ENCODE measurements at regions not wholly inside any gene's neighbourhood (a gene's known extent, or its start where the extent isn't known, plus 50 kb on each side); places are given as distances from the start of the nearest gene placed in this dataset.

GRCh38 chr17:36837195-36837938 is 99.9 kb upstream of the LHX1 start:
- no peak overlapping the region for H3K4me3 ChIP-seq (ENCODE audit: low read length in 3 of 3)
- no peaks in the 10 kb centered on the region for H3K4me1 ChIP-seq (ENCODE audit: control insufficient read depth in 3 of 3, insufficient read depth in 3 of 3, low read length in 3 of 3)
- no peaks in the 10 kb centered on the region for H3K36me3 ChIP-seq (ENCODE audit: control insufficient read depth in 3 of 3, insufficient read depth in 3 of 3, low read length in 3 of 3)
- no peak overlapping the region for H3K27ac ChIP-seq (ENCODE audit: low read depth, low read length)
- H3K9ac ChIP-seq (ENCODE audit: low read depth in 1 of 3, low read length in 3 of 3), result no peak overlapping the region
- peaks cover 0 to 6% (median 0%) of the 10 kb centered on the region in 3 donors for H3K9me3 ChIP-seq (ENCODE audit: control insufficient read depth in 3 of 3, low read length in 3 of 3)
- peaks cover 0 to 16% (median 0%) of the 10 kb centered on the region in 3 donors for H3K27me3 ChIP-seq (ENCODE audit: control insufficient read depth in 3 of 3, insufficient read depth in 3 of 3, low read length in 3 of 3)

- peaks cover 0 to 6% (median 0%) of the 10 kb centered on the region in 3 donors for H3K9me3 ChIP-seq (ENCODE audit: control insufficient read depth in 3 of 3, low read length in 3 of 3)
- H3K27ac ChIP-seq (ENCODE audit: low read depth, low read length), result no peak overlapping the region
- H3K9ac ChIP-seq (ENCODE audit: low read depth in 1 of 3, low read length in 3 of 3), result no peak overlapping the region
- H3K4me3 ChIP-seq (ENCODE audit: low read length in 3 of 3), result no peak overlapping the region
- peaks cover 0 to 21% (median 0%) of the 10 kb centered on the region in 3 donors for H3K27me3 ChIP-seq (ENCODE audit: control insufficient read depth in 3 of 3, insufficient read depth in 3 of 3, low read length in 3 of 3)
- H3K4me1 ChIP-seq (ENCODE audit: control insufficient read depth in 3 of 3, insufficient read depth in 3 of 3, low read length in 3 of 3), result no peaks in the 10 kb centered on the region
- no peaks in the 10 kb centered on the region for H3K36me3 ChIP-seq (ENCODE audit: control insufficient read depth in 3 of 3, insufficient read depth in 3 of 3, low read length in 3 of 3)
Measured at GRCh38 chr17:36837939-36838272, 99.4 kb upstream of the LHX1 start.

GRCh38 chr17:36839256-36839655 is 98.0 kb upstream of the LHX1 start:
- Histone ChIP-seq H3K4me3 (ENCODE audit: low read length in 3 of 3) (no peak overlapping the region), H3K27me3 (ENCODE audit: control insufficient read depth in 3 of 3, insufficient read depth in 3 of 3, low read length in 3 of 3) (peaks cover 0 to 26% (median 5%) of the 10 kb centered on the region in 3 donors), H3K36me3 (ENCODE audit: control insufficient read depth in 3 of 3, insufficient read depth in 3 of 3, low read length in 3 of 3) (no peaks in the 10 kb centered on the region)

GRCh38 chr17:36840796-36841195 is 96.5 kb upstream of the LHX1 start:
- Histone ChIP-seq H3K4me1 (ENCODE audit: control insufficient read depth in 3 of 3, insufficient read depth in 3 of 3, low read length in 3 of 3) (no peaks in the 10 kb centered on the region), H3K9me3 (ENCODE audit: control insufficient read depth in 3 of 3, low read length in 3 of 3) (peaks cover 0 to 6% (median 0%) of the 10 kb centered on the region in 3 donors), H3K4me3 (ENCODE audit: low read length in 3 of 3) (no peak overlapping the region), H3K27me3 (ENCODE audit: control insufficient read depth in 3 of 3, insufficient read depth in 3 of 3, low read length in 3 of 3) (peaks cover 0 to 33% (median 7%) of the 10 kb centered on the region in 3 donors), H3K36me3 (ENCODE audit: control insufficient read depth in 3 of 3, insufficient read depth in 3 of 3, low read length in 3 of 3) (no peaks in the 10 kb centered on the region), H3K27ac (ENCODE audit: low read depth, low read length) (no peak overlapping the region), H3K9ac (ENCODE audit: low read depth in 1 of 3, low read length in 3 of 3) (no peak overlapping the region)

More at GRCh38 chr17:36839256-36839655, 98.0 kb upstream of the LHX1 start:
- Histone ChIP-seq H3K9me3 (ENCODE audit: control insufficient read depth in 3 of 3, low read length in 3 of 3) (peaks cover 0 to 6% (median 0%) of the 10 kb centered on the region in 3 donors), H3K27ac (ENCODE audit: low read depth, low read length) (no peak overlapping the region), H3K9ac (ENCODE audit: low read depth in 1 of 3, low read length in 3 of 3) (no peak overlapping the region), H3K4me1 (ENCODE audit: control insufficient read depth in 3 of 3, insufficient read depth in 3 of 3, low read length in 3 of 3) (no peaks in the 10 kb centered on the region)

- Histone ChIP-seq H3K27ac (ENCODE audit: low read depth, low read length) (no peak overlapping the region), H3K9ac (ENCODE audit: low read depth in 1 of 3, low read length in 3 of 3) (no peak overlapping the region), H3K36me3 (ENCODE audit: control insufficient read depth in 3 of 3, insufficient read depth in 3 of 3, low read length in 3 of 3) (no peaks in the 10 kb centered on the region), H3K27me3 (ENCODE audit: control insufficient read depth in 3 of 3, insufficient read depth in 3 of 3, low read length in 3 of 3) (peaks cover 10 to 35% (median 14%) of the 10 kb centered on the region in 3 donors), H3K9me3 (ENCODE audit: control insufficient read depth in 3 of 3, low read length in 3 of 3) (peaks cover 0 to 6% (median 0%) of the 10 kb centered on the region in 3 donors), H3K4me1 (ENCODE audit: control insufficient read depth in 3 of 3, insufficient read depth in 3 of 3, low read length in 3 of 3) (no peaks in the 10 kb centered on the region), H3K4me3 (ENCODE audit: low read length in 3 of 3) (no peak overlapping the region)
Measured at GRCh38 chr17:36842231-36842819, 95.0 kb upstream of the LHX1 start.

GRCh38 chr17:36842963-36843558 is 94.2 kb upstream of the LHX1 start:
- no peak overlapping the region for H3K4me3 ChIP-seq (ENCODE audit: low read length in 3 of 3)
- no peak overlapping the region for H3K9ac ChIP-seq (ENCODE audit: low read depth in 1 of 3, low read length in 3 of 3)
- H3K4me1 ChIP-seq (ENCODE audit: control insufficient read depth in 3 of 3, insufficient read depth in 3 of 3, low read length in 3 of 3), result no peaks in the 10 kb centered on the region
- H3K27me3 ChIP-seq (ENCODE audit: control insufficient read depth in 3 of 3, insufficient read depth in 3 of 3, low read length in 3 of 3), result peaks cover 10 to 37% (median 16%) of the 10 kb centered on the region in 3 donors
- H3K9me3 ChIP-seq (ENCODE audit: control insufficient read depth in 3 of 3, low read length in 3 of 3), result peaks cover 0 to 6% (median 0%) of the 10 kb centered on the region in 3 donors
- no peak overlapping the region for H3K27ac ChIP-seq (ENCODE audit: low read depth, low read length)
- no peaks in the 10 kb centered on the region for H3K36me3 ChIP-seq (ENCODE audit: control insufficient read depth in 3 of 3, insufficient read depth in 3 of 3, low read length in 3 of 3)

- Histone ChIP-seq H3K4me1 (ENCODE audit: control insufficient read depth in 3 of 3, insufficient read depth in 3 of 3, low read length in 3 of 3) (no peaks in the 10 kb centered on the region), H3K27ac (ENCODE audit: low read depth, low read length) (no peak overlapping the region), H3K36me3 (ENCODE audit: control insufficient read depth in 3 of 3, insufficient read depth in 3 of 3, low read length in 3 of 3) (no peaks in the 10 kb centered on the region), H3K27me3 (ENCODE audit: control insufficient read depth in 3 of 3, insufficient read depth in 3 of 3, low read length in 3 of 3) (peaks cover 10 to 41% (median 20%) of the 10 kb centered on the region in 3 donors), H3K4me3 (ENCODE audit: low read length in 3 of 3) (no peak overlapping the region), H3K9me3 (ENCODE audit: control insufficient read depth in 3 of 3, low read length in 3 of 3) (peaks cover 0 to 6% (median 0%) of the 10 kb centered on the region in 3 donors), H3K9ac (ENCODE audit: low read depth in 1 of 3, low read length in 3 of 3) (no peak overlapping the region)
Measured at GRCh38 chr17:36844013-36844412, 93.3 kb upstream of the LHX1 start.

GRCh38 chr17:36844601-36845000 is 92.7 kb upstream of the LHX1 start:
- Histone ChIP-seq H3K36me3 (ENCODE audit: control insufficient read depth in 3 of 3, insufficient read depth in 3 of 3, low read length in 3 of 3) (no peaks in the 10 kb centered on the region), H3K9me3 (ENCODE audit: control insufficient read depth in 3 of 3, low read length in 3 of 3) (peaks cover 0 to 6% (median 0%) of the 10 kb centered on the region in 3 donors), H3K27ac (ENCODE audit: low read depth, low read length) (no peak overlapping the region), H3K9ac (ENCODE audit: low read depth in 1 of 3, low read length in 3 of 3) (no peak overlapping the region), H3K27me3 (ENCODE audit: control insufficient read depth in 3 of 3, insufficient read depth in 3 of 3, low read length in 3 of 3) (peaks cover 10 to 41% (median 20%) of the 10 kb centered on the region in 3 donors), H3K4me1 (ENCODE audit: control insufficient read depth in 3 of 3, insufficient read depth in 3 of 3, low read length in 3 of 3) (no peaks in the 10 kb centered on the region), H3K4me3 (ENCODE audit: low read length in 3 of 3) (no peak overlapping the region)

GRCh38 chr17:36845916-36846315 is 91.4 kb upstream of the LHX1 start:
- no peaks in the 10 kb centered on the region for H3K36me3 ChIP-seq (ENCODE audit: control insufficient read depth in 3 of 3, insufficient read depth in 3 of 3, low read length in 3 of 3)
- peaks cover 0 to 3% (median 0%) of the 10 kb centered on the region in 3 donors for H3K9me3 ChIP-seq (ENCODE audit: control insufficient read depth in 3 of 3, low read length in 3 of 3)
- H3K4me1 ChIP-seq (ENCODE audit: control insufficient read depth in 3 of 3, insufficient read depth in 3 of 3, low read length in 3 of 3), result no peaks in the 10 kb centered on the region
- H3K9ac ChIP-seq (ENCODE audit: low read depth in 1 of 3, low read length in 3 of 3), result no peak overlapping the region
- no peak overlapping the region for H3K27ac ChIP-seq (ENCODE audit: low read depth, low read length)
- no peak overlapping the region for H3K4me3 ChIP-seq (ENCODE audit: low read length in 3 of 3)
- peaks cover 12 to 36% (median 20%) of the 10 kb centered on the region in 3 donors for H3K27me3 ChIP-seq (ENCODE audit: control insufficient read depth in 3 of 3, insufficient read depth in 3 of 3, low read length in 3 of 3)

All from skeletal muscle tissue (tissue), 3 donors.